DOHH2 (cell line): ENCODE measurements at regions not wholly inside any gene's neighbourhood (a gene's known extent, or its start where the extent isn't known, plus 50 kb on each side); places are given as distances from the start of the nearest gene placed in this dataset.

Source experiments
- H3F3A ChIP-seq: fragments of 200-600 bp; sonication (generic), shearing (Covaris generic); 2 replicates; pipeline ENCODE4 v1.6.0; 2016; ENCODE audit warnings: antibody characterized with exemption, mild to moderate bottlenecking; ENCODE audit not compliant: control insufficient read depth, insufficient read depth
- H3K27ac ChIP-seq: fragments of 200-600 bp; sonication (generic); 2 replicates; pipeline ENCODE4 v1.5.1; 2014; ENCODE audit warnings: low read depth, mild to moderate bottlenecking, low read length, moderate library complexity
- H3K27me3 ChIP-seq: fragments of 200-600 bp; sonication (generic); 2 replicates; pipeline ENCODE4 v1.6.1; 2014; ENCODE audit warnings: mild to moderate bottlenecking, low read length, mixed read lengths; ENCODE audit not compliant: control insufficient read depth
- H3K36me3 ChIP-seq: fragments of 200-600 bp; sonication (generic); 2 replicates; pipeline ENCODE4 v1.6.1; 2014; ENCODE audit warnings: mild to moderate bottlenecking, low read length, moderate library complexity, mixed read lengths; ENCODE audit not compliant: control insufficient read depth
- H3K4me1 ChIP-seq: fragments of 200-600 bp; sonication (generic); 2 replicates; pipeline ENCODE4 v1.6.1; 2014; ENCODE audit warnings: mild to moderate bottlenecking, low read length, mixed read lengths; ENCODE audit not compliant: control insufficient read depth
- H3K4me2 ChIP-seq: fragments of 200-600 bp; sonication (generic); 2 replicates; pipeline ENCODE4 v1.6.0; 2014; ENCODE audit warnings: mild to moderate bottlenecking, low read length, moderate library complexity
- H3K4me3 ChIP-seq: fragments of 200-600 bp; sonication (generic); 2 replicates; pipeline ENCODE4 v1.5.1; 2014; ENCODE audit warnings: mild to moderate bottlenecking, low read length, mixed read lengths
- H3K79me2 ChIP-seq: fragments of 200-600 bp; sonication (generic); 2 replicates; pipeline ENCODE4 v1.6.1; 2014; ENCODE audit warnings: mild to moderate bottlenecking, low read length, mixed read lengths; ENCODE audit not compliant: control insufficient read depth
- H3K9me2 ChIP-seq: fragments of 200-600 bp; sonication (generic); replicated peaks from 2 replicates; pipeline ENCODE4 v1.6.1; 2014; ENCODE audit warnings: mild to moderate bottlenecking, low read length, mixed read lengths; ENCODE audit not compliant: control insufficient read depth
- H3K9me3 ChIP-seq: fragments of 200-600 bp; sonication (generic); 2 replicates; pipeline ENCODE4 v1.6.1; 2014; ENCODE audit warnings: antibody characterized with exemption, low read length, mixed read lengths; ENCODE audit not compliant: control insufficient read depth, insufficient read depth
- H4K20me1 ChIP-seq: fragments of 200-600 bp; sonication (generic); 2 replicates; pipeline ENCODE4 v1.6.0; 2014; ENCODE audit warnings: low read depth, mild to moderate bottlenecking, antibody characterized with exemption, low read length, moderate library complexity; ENCODE audit not compliant: control insufficient read depth, insufficient read depth
- EZH2phosphoT487 ChIP-seq: fragments of 200-600 bp; sonication (generic); IDR thresholded peaks from 2 replicates; pipeline ENCODE4 v1.6.1; 2017; ENCODE audit warnings: borderline replicate concordance, mild to moderate bottlenecking, antibody characterized with exemption, low read length, moderate library complexity, mixed read lengths
- TF ChIP-seq, protein P1 (sequence below): fragments of 200-600 bp; sonication (generic); IDR thresholded peaks from one replicate; pipeline ENCODE4 v1.5.1; 2014; ENCODE audit warnings: antibody characterized with exemption, mild to moderate bottlenecking, low read depth, low read length; ENCODE audit not compliant: poor library complexity, severe bottlenecking

DNA sequence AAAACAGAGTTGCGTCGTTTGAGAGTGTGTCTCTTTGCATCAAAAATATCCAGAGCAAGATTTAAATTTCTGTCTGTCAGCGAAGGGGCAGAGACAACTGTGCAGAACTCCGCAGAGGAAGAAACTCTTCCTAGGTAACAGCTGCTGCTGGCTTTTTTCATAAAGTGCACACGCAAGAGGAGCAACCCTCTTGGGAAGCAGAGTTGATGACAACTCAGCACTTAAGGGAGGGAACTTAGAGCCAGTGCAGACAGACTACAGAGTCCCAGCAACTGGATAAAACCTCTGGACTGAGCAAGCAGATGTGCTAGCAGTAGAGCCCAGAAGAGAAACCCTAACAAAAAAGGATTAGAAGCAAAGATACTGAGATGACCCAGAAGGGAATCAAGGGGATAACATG lies 337.1 kb downstream of the PCNX1 start:
- TF ChIP-seq, protein P1, sequence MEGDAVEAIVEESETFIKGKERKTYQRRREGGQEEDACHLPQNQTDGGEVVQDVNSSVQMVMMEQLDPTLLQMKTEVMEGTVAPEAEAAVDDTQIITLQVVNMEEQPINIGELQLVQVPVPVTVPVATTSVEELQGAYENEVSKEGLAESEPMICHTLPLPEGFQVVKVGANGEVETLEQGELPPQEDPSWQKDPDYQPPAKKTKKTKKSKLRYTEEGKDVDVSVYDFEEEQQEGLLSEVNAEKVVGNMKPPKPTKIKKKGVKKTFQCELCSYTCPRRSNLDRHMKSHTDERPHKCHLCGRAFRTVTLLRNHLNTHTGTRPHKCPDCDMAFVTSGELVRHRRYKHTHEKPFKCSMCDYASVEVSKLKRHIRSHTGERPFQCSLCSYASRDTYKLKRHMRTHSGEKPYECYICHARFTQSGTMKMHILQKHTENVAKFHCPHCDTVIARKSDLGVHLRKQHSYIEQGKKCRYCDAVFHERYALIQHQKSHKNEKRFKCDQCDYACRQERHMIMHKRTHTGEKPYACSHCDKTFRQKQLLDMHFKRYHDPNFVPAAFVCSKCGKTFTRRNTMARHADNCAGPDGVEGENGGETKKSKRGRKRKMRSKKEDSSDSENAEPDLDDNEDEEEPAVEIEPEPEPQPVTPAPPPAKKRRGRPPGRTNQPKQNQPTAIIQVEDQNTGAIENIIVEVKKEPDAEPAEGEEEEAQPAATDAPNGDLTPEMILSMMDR = no peak
- no peak for TF ChIP-seq EZH2phosphoT487
- H3K27me3 ChIP-seq = no peaks in the 10 kb centered on the region
- no peaks in the 10 kb centered on the region for H3K9me3 ChIP-seq
- H3K4me3 ChIP-seq = no peak overlapping the region
- H3K4me1 ChIP-seq = no peaks in the 10 kb centered on the region
- no peak overlapping the region for H3K27ac ChIP-seq
- H3K4me2 ChIP-seq = no peak overlapping the region
- H4K20me1 ChIP-seq = no peaks in the 10 kb centered on the region
- no peaks in the 10 kb centered on the region for H3K36me3 ChIP-seq
- no peaks in the 10 kb centered on the region for H3K9me2 ChIP-seq
- H3K79me2 ChIP-seq = no peaks in the 10 kb centered on the region
- no peaks in the 10 kb centered on the region for H3F3A ChIP-seq

DNA sequence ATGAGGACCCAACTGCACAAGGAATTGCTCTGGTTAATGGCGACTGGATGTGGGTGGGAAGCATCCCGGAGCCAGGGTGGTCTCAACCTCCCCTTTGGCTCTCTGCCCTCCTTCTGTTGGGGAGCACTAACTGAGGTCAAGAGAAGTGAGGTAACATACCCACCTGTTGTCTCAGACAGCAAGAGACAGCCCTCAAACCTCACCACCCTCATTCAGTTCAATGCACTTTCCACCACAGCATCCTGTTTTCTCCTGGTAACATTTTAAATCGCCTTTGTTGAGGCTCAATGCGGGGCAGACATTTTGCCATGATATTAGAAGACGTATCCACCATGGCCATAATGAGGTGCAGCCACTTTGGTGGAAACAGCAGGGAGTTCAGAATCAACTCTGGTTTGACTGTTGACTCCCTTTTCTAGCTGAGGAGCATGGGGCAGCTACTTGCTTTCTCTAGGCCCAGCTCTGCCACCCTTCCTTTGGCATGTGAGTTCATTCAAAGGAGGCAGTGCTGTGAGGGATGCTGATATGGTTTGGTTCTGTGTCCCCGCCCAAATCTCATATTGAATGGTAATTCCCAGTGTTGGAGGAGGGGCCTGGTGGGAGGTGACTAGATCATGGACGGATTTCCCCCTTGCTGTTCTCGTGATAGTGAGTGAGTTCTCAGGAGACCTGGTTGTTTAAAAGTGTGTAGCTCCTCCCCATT lies 338.6 kb downstream of the PCNX1 start:
- Histone ChIP-seq H3K9me3 (no peaks in the 10 kb centered on the region), H3K4me1 (no peaks in the 10 kb centered on the region), H4K20me1 (no peaks in the 10 kb centered on the region), H3K79me2 (no peaks in the 10 kb centered on the region), H3K4me2 (no peak overlapping the region), H3K9me2 (no peaks in the 10 kb centered on the region), H3K4me3 (no peak overlapping the region), H3F3A (no peaks in the 10 kb centered on the region), H3K27ac (no peak overlapping the region), H3K27me3 (no peaks in the 10 kb centered on the region), H3K36me3 (no peaks in the 10 kb centered on the region)
- TF ChIP-seq, protein P1 = no peak
- no peak for TF ChIP-seq EZH2phosphoT487

DNA sequence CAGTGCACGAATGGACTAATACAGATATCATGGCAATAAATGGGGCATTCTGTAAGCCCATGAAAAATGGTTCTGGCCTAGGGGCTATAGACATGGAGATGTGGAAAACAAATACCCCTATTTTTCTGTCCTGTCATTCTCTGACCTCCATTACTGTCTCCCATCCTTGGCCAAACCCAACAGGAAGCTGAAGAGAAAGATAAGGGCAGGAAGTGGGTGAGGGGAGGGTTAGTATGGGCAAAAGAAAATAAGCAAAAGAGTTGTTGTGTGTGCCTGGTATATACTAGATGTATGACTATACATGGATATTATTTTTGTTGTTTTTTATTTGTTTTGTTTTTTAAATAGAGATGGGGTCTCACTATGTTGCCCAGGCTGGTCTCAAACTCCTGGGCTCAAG lies 339.3 kb downstream of the PCNX1 start:
- no peaks in the 10 kb centered on the region for H4K20me1 ChIP-seq
- no peaks in the 10 kb centered on the region for H3K79me2 ChIP-seq
- H3K4me1 ChIP-seq = no peaks in the 10 kb centered on the region
- TF ChIP-seq, protein P1 = no peak
- no peak for TF ChIP-seq EZH2phosphoT487
- no peaks in the 10 kb centered on the region for H3K9me3 ChIP-seq
- H3K4me3 ChIP-seq = no peak overlapping the region
- H3K27ac ChIP-seq = no peak overlapping the region
- H3K27me3 ChIP-seq = no peaks in the 10 kb centered on the region
- H3K9me2 ChIP-seq = no peaks in the 10 kb centered on the region
- H3K4me2 ChIP-seq = no peak overlapping the region
- no peaks in the 10 kb centered on the region for H3F3A ChIP-seq
- H3K36me3 ChIP-seq = no peaks in the 10 kb centered on the region
